IMR-90 (cell line): ENCODE measurements at regions not wholly inside any gene's neighbourhood (a gene's known extent, or its start where the extent isn't known, plus 50 kb on each side); places are given as distances from the start of the nearest gene placed in this dataset.

Experiments used
- ATAC-seq: fragments of 200-7000 bp; cut with Tn5 transposase; 2 replicates; pipeline ENCODE4 v1.9.1; 2020; ENCODE audit warnings: low read depth, mild to moderate bottlenecking, moderate library complexity
- BruUV-seq: library from RNA; stranded (reverse); fragments of 400-500 nt; replicated peaks from 2 replicates; lab custom pipeline; 2021; lab: Mats Ljungman, UMichigan
- CTCF ChIA-PET: fragments of 300-600 bp; formaldehyde crosslinking; extraction: SDS; loops from one replicate; lab custom pipeline; 2021; ENCODE audit warnings: antibody characterized with exemption; lab: Yijun Ruan, JAX
- POLR2A ChIA-PET: fragments of 300-600 bp; sonication (Branson Sonifier 250); formaldehyde crosslinking; loops from one replicate; lab custom pipeline; 2022; ENCODE audit warnings: antibody characterized with exemption; ENCODE audit not compliant: unreplicated experiment; lab: Charles Lee
- DNase-seq: peaks from one replicate; pipeline ENCODE4 v3.0.0; 2013
- H2AFZ ChIP-seq: replicated peaks from 2 replicates; pipeline ENCODE3; 2013; ENCODE audit warnings: low read length, mild to moderate bottlenecking; ENCODE audit not compliant: poor library complexity
- H2AK5ac ChIP-seq: 2 replicates; pipeline ENCODE4 v1.6.1; 2013; ENCODE audit warnings: low read depth, low read length, inconsistent platforms
- H2AK9ac ChIP-seq: replicated peaks from 2 replicates; pipeline ENCODE3; 2013; ENCODE audit warnings: mild to moderate bottlenecking, low read depth, low read length, moderate library complexity; ENCODE audit not compliant: poor library complexity
- H2BK120ac ChIP-seq: 2 replicates; pipeline ENCODE4 v1.6.1; 2013; ENCODE audit warnings: low read depth, low read length, inconsistent platforms
- H2BK15ac ChIP-seq: 3 replicates; pipeline ENCODE4 v1.6.1; 2013; ENCODE audit warnings: low read depth, low read length, inconsistent platforms
- H2BK20ac ChIP-seq: 2 replicates; pipeline ENCODE4 v1.6.1; 2013; ENCODE audit warnings: low read depth, mild to moderate bottlenecking, inconsistent platforms, low read length, moderate library complexity
- H2BK5ac ChIP-seq: 2 replicates; pipeline ENCODE4 v1.6.1; 2013; ENCODE audit warnings: mild to moderate bottlenecking, low read depth, low read length, inconsistent platforms; ENCODE audit not compliant: poor library complexity, severe bottlenecking
- H3K14ac ChIP-seq: replicated peaks from 2 replicates; pipeline ENCODE4 v1.6.1; 2013; ENCODE audit warnings: low read depth, low read length, inconsistent platforms
- H3K18ac ChIP-seq: 2 replicates; pipeline ENCODE4 v1.6.1; 2013; ENCODE audit warnings: low read depth, low read length, control low read depth
- H3K23ac ChIP-seq: 2 replicates; pipeline ENCODE4 v1.6.1; 2013; ENCODE audit warnings: low read depth, low read length, inconsistent platforms
- H3K27ac ChIP-seq: 2 replicates; pipeline ENCODE4 v1.5.1; 2013; ENCODE audit warnings: mild to moderate bottlenecking, control low read depth, low read length; ENCODE audit not compliant: insufficient read depth
- H3K27me3 ChIP-seq: 2 replicates; pipeline ENCODE4 v1.6.1; 2013; ENCODE audit warnings: low read length; ENCODE audit not compliant: control insufficient read depth, insufficient read depth
- H3K36me3 ChIP-seq: 2 replicates; pipeline ENCODE4 v1.6.1; 2013; ENCODE audit warnings: low read length, mixed read lengths; ENCODE audit not compliant: control insufficient read depth, insufficient read depth
- H3K4ac ChIP-seq: 2 replicates; pipeline ENCODE4 v1.6.1; 2013; ENCODE audit warnings: low read depth, low read length, inconsistent platforms
- H3K4me1 ChIP-seq: 2 replicates; pipeline ENCODE4 v1.6.1; 2013; ENCODE audit warnings: low read length, mixed read lengths; ENCODE audit not compliant: control insufficient read depth, insufficient read depth
- H3K4me2 ChIP-seq: 2 replicates; pipeline ENCODE4 v1.6.1; 2013; ENCODE audit warnings: low read depth, mild to moderate bottlenecking, control low read depth, low read length, moderate library complexity
- H3K4me3 ChIP-seq: 2 replicates; pipeline ENCODE4 v1.5.1; 2013; ENCODE audit warnings: low read depth, mild to moderate bottlenecking, control low read depth, low read length, moderate library complexity; ENCODE audit not compliant: insufficient read depth
- H3K56ac ChIP-seq: 2 replicates; pipeline ENCODE4 v1.6.1; 2013; ENCODE audit warnings: low read length, inconsistent platforms; ENCODE audit not compliant: insufficient read depth; ENCODE audit errors: extremely low read depth
- H3K79me1 ChIP-seq, 2 experiments: 2 replicates each; pipeline ENCODE4 v1.6.1; 2013; ENCODE audit warnings: low read length in 2 of 2, inconsistent platforms in 1 of 2, low read depth in 1 of 2
- H3K9ac ChIP-seq: 2 replicates; pipeline ENCODE4 v1.6.1; 2013; ENCODE audit warnings: low read depth, low read length, control low read depth
- H3K9me1 ChIP-seq: 2 replicates; pipeline ENCODE4 v1.6.1; 2013; ENCODE audit warnings: low read length, inconsistent platforms; ENCODE audit not compliant: insufficient read depth
- H3K9me3 ChIP-seq: 2 replicates; pipeline ENCODE4 v1.6.1; 2013; ENCODE audit warnings: low read length; ENCODE audit not compliant: control insufficient read depth, insufficient read depth
- H4K20me1 ChIP-seq: 2 replicates; pipeline ENCODE4 v1.6.1; 2013; ENCODE audit warnings: low read length, inconsistent platforms; ENCODE audit not compliant: insufficient read depth
- H4K5ac ChIP-seq: 2 replicates; pipeline ENCODE4 v1.6.1; 2013; ENCODE audit warnings: mild to moderate bottlenecking, low read depth, low read length, control low read depth
- H4K8ac ChIP-seq, 2 experiments: 2 replicates each; pipeline ENCODE4 v1.6.1; 2013; ENCODE audit warnings: low read depth in 2 of 2, low read length in 2 of 2, control low read depth in 1 of 2, inconsistent platforms in 1 of 2
- H4K91ac ChIP-seq: 2 replicates; pipeline ENCODE4 v1.6.1; 2013; ENCODE audit warnings: low read depth, low read length, inconsistent platforms; ENCODE audit not compliant: insufficient read depth
- BHLHE40 ChIP-seq: fragments of 150-350 bp; IDR thresholded peaks from 2 replicates; pipeline ENCODE4 v1.6.1; 2016; ENCODE audit warnings: mild to moderate bottlenecking, low read depth, low read length
- CEBPB ChIP-seq: IDR thresholded peaks from 2 replicates; pipeline ENCODE4 v1.6.1; 2012; ENCODE audit warnings: low read depth, low read length, improper control_type of control experiment
- FOS ChIP-seq: fragments of 150-350 bp; IDR thresholded peaks from 2 replicates; pipeline ENCODE4 v1.6.1; 2016; ENCODE audit warnings: low read depth, low read length
- MAFK ChIP-seq: IDR thresholded peaks from 2 replicates; pipeline ENCODE4 v1.6.1; 2012; ENCODE audit warnings: low read depth, low read length, improper control_type of control experiment
- NFE2L2 ChIP-seq: fragments of 150-350 bp; IDR thresholded peaks from 2 replicates; pipeline ENCODE4 v1.6.1; 2016; ENCODE audit warnings: low read depth, mild to moderate bottlenecking, low read length
- RCOR1 ChIP-seq: IDR thresholded peaks from 2 replicates; pipeline ENCODE4 v1.6.1; 2012; ENCODE audit warnings: mild to moderate bottlenecking, low read length, improper control_type of control experiment; ENCODE audit not compliant: insufficient replicate concordance
- SMC3 ChIP-seq: fragments of 150-350 bp; IDR thresholded peaks from 2 replicates; pipeline ENCODE4 v1.6.1; 2016; ENCODE audit warnings: low read depth, mild to moderate bottlenecking, antibody characterized with exemption, low read length, moderate library complexity
- WGBS, 2 experiments: methylation state at CpG; one replicate each; pipeline versions ENCODE4 v1.1.5 to v1.1.7; 2013; ENCODE audit warnings: missing lambda C conversion rate in 2 of 2; ENCODE audit not compliant: insufficient read length in 1 of 2; ENCODE audit errors: extremely low coverage in 2 of 2; 5-methylcytosine and 5-hydroxymethylcytosine counted together
- dilution Hi-C: fragments of 300-500 bp; cut with HindIII; formaldehyde crosslinking; loops from one replicate; pipeline ENCODE4 v1.14.3; 2018; ENCODE audit warnings: low sequenced_read_pairs; ENCODE audit not compliant: unreplicated experiment
- in situ Hi-C: fragments of 300-500 bp; cut with MboI; formaldehyde crosslinking; loops from 3 replicates; pipeline ENCODE4 v1.14.3; 2019; ENCODE audit warnings: low sequenced_read_pairs, inconsistent platforms, mixed read lengths
- intact Hi-C: fragments of 100-400 bp; cut with micrococcal nuclease; formaldehyde crosslinking; loops from 2 replicates; pipeline ENCODE4 v1.10.0; 2022
- TF ChIP-seq, protein P1 (sequence below): fragments of 150-350 bp; IDR thresholded peaks from 2 replicates; pipeline ENCODE4 v1.6.1; 2017; ENCODE audit warnings: mild to moderate bottlenecking, antibody characterized with exemption, low read length, low read depth

DNA sequence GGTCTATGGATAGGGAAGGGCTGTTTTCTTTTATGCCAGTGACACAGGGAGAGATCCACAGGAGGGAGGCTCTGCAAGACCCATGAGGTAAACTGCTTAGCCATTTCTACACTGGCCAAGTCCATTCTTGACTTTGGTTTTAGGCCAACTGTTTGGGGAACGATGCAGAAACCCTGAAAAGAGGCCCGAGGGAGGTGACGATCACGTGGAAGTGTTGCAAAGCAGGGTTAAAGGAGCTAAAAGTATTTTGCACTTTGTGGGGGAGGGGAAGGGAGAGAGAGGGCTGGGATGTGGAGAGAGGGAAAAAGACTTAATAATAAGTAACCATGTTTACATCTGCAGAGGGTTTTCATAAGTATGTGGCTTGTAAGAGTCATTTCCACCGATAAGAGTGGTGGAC, 239.7 kb downstream of the EMX2 start:
- H2BK5ac ChIP-seq, result no peak overlapping the region
- H3K4me2 ChIP-seq, result no peak overlapping the region
- H4K20me1 ChIP-seq, result no peaks in the 10 kb centered on the region
- POLR2A ChIA-PET, result no interaction called here
- in situ Hi-C loops (no loop called here), intact Hi-C loops (no loop called here), dilution Hi-C loops (no loop called here)
- DNase-seq (no peak), ATAC-seq (no peak)
- H4K8ac ChIP-seq, result no peak overlapping the region
- H3K36me3 ChIP-seq, result no peaks in the 10 kb centered on the region
- H2BK20ac ChIP-seq, result no peak overlapping the region
- no peaks in the 10 kb centered on the region for H3K27me3 ChIP-seq
- BruUV-seq, result no TSS peak
- H2AK9ac ChIP-seq, result no peak overlapping the region
- H3K56ac ChIP-seq, result no peak overlapping the region
- H3K9me3 ChIP-seq, result peaks cover 37% of the 10 kb centered on the region
- no peak overlapping the region for H3K4me3 ChIP-seq
- H3K18ac ChIP-seq, result no peak overlapping the region
- no peaks in the 10 kb centered on the region for H3K4me1 ChIP-seq
- H4K5ac ChIP-seq, result no peak overlapping the region
- H3K9ac ChIP-seq, result no peak overlapping the region
- H3K4ac ChIP-seq, result no peak overlapping the region
- no peak overlapping the region for H2BK15ac ChIP-seq
- H3K9me1 ChIP-seq, result no peaks in the 10 kb centered on the region
- WGBS, 2 experiments, result no CpG with 5 or more reads among the region's 5 CpGs
- no peak overlapping the region for H4K91ac ChIP-seq
- H3K23ac ChIP-seq, result no peak overlapping the region
- no peak overlapping the region for H3K27ac ChIP-seq
- H2AFZ ChIP-seq, result no peak overlapping the region
- no peak overlapping the region for H3K14ac ChIP-seq
- no peaks in the 10 kb centered on the region for H3K79me1 ChIP-seq
- TF ChIP-seq SMC3 (no peak), MAFK (no peak), FOS (no peak), NFE2L2 (no peak), CEBPB (no peak), RCOR1 (no peak), BHLHE40 (no peak)
- TF ChIP-seq, protein P1, sequence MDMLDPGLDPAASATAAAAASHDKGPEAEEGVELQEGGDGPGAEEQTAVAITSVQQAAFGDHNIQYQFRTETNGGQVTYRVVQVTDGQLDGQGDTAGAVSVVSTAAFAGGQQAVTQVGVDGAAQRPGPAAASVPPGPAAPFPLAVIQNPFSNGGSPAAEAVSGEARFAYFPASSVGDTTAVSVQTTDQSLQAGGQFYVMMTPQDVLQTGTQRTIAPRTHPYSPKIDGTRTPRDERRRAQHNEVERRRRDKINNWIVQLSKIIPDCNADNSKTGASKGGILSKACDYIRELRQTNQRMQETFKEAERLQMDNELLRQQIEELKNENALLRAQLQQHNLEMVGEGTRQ, result no peak
- CTCF ChIA-PET, result no interaction called here
- no peak overlapping the region for H2AK5ac ChIP-seq
- H2BK120ac ChIP-seq, result no peak overlapping the region
